Jurkat, Clone E6-1 (cell line): ENCODE measurements at regions not wholly inside any gene's neighbourhood (a gene's known extent, or its start where the extent isn't known, plus 50 kb on each side); places are given as distances from the start of the nearest gene placed in this dataset.
"Not testable (repeated sequence)": the region's sequence is repeated elsewhere in the genome, so short reads cannot be mapped to it uniquely, and the experiment has no call there.

Experiments used
- DNase-seq: peaks from one replicate; pipeline ENCODE4 v3.0.0-alpha.2; 2011; ENCODE audit warnings: low read depth, low spot score
- H3K4me3 ChIP-seq: 2 replicates; pipeline ENCODE4 v1.5.1; 2011; ENCODE audit warnings: mild to moderate bottlenecking, low read length, control low read depth, moderate library complexity

DNA sequence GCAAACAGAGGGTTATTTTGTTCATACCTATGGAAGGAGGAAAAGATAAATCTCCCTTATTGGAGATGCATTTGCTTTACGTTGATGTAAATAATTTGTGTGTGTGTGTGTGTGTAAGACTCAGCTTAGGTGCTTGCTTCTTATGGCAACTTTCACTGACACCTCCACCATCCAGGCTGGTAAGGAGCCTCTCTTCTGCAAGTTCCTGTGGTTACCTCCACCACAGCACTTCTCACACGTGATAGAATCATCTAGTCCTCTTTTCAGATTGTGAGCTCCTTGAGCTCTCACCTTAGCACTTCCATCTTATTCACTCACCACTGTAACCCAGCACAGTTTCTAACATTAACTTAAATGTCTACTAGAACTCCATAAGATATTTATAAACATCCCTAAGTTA is 553.7 kb downstream of the FGF13 start:
- no peak overlapping the region for H3K4me3 ChIP-seq

DNA sequence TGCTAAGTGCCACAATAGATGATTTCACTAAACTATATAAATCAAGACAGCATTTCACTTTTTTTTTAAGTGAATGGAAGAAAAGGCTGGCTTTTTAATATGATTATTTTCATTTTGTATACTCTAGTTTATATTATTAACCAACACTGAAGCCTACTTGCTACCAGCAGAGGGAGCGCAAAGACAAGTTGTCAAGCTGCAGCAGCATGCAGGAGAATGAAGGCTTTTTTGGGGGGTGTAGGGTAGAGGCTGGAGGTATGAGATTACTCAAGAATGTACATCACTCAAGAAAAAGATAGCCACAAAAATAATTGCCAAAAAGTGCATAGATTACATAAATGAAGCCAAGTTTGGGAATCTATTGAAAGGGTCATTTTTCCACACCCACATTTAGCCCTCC is 519.5 kb downstream of the FGF13 start:
- H3K4me3 ChIP-seq = no peak overlapping the region
- DNase-seq = peak; percentile 20

More for the DNA sequence above, 553.7 kb downstream of the FGF13 start:
- no peak for DNase-seq

- H3K4me3 ChIP-seq = no peak overlapping the region
- DNase-seq = no peak
Observed at GRCh38 chrX:138229718-138230117, 481.8 kb downstream of the FGF13 start.

DNA sequence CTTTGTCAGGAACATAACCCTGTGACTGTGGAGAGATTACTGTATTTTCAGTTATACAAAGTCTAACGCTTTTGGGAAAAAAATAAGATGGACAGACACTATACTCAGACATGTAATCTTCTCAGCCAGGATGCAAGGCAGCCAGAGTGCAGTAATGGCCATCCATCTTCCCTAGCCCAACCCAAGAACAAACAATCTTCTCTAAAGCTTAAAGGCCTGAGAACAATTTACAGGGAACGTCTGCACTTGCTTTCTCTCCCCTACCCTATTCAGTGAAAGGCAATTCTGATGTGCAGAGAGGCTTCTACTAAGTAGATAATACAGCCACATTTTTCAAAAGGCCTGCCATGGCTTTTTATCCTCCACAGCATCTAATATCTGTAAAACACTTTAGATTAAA is 471.3 kb downstream of the FGF13 start:
- H3K4me3 ChIP-seq = no peak overlapping the region
- DNase-seq = no peak

- no peak for DNase-seq
- H3K4me3 ChIP-seq = no peak overlapping the region
Observed at GRCh38 chrX:138254001-138254400, 457.5 kb downstream of the FGF13 start.

GRCh38 chrX:138255373-138255772 is 456.1 kb downstream of the FGF13 start:
- DNase-seq = no peak
- H3K4me3 ChIP-seq = no peak overlapping the region

GRCh38 chrX:138264095-138264494 is 447.4 kb downstream of the FGF13 start:
- not testable (repeated sequence) for H3K4me3 ChIP-seq, DNase-seq

GRCh38 chrX:138270931-138271330 is 440.6 kb downstream of the FGF13 start:
- no peak overlapping the region for H3K4me3 ChIP-seq
- DNase-seq = no peak

DNA sequence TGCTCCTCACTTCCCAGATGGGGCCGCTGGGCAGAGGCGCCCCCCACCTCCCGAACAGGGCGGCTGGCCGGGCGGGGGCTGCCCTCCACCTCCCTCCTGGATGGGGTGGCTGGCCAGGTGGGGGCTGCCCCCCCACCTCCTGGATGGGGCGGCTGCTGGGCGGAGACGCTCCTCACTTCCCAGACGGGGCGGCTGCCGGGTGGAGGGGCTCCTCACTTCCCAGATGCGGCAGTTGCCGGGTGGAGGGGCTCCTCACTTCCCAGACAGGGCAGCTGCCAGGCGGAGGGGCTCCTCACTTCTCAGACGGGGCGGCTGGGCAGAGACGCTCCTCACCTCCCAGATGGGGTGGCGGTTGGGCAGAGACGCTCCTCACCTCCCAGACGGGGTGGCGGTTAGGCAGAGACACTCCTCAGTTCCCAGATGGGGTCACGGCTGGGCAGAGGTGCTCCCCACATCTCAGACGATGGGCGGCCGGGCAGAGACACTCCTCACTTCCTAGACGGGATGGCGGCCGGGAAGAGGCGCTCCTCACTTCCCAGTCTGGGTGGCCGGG is 428.8 kb downstream of the FGF13 start:
- H3K4me3 ChIP-seq = not testable (repeated sequence)

GRCh38 chrX:138287205-138287877 is 424.2 kb downstream of the FGF13 start:
- DNase-seq = no peak
- no peak overlapping the region for H3K4me3 ChIP-seq

More for the DNA sequence above, 428.8 kb downstream of the FGF13 start:
- DNase-seq = not testable (repeated sequence)

- no peak overlapping the region for H3K4me3 ChIP-seq
Observed at GRCh38 chrX:138294951-138295350, 416.6 kb downstream of the FGF13 start.

DNA sequence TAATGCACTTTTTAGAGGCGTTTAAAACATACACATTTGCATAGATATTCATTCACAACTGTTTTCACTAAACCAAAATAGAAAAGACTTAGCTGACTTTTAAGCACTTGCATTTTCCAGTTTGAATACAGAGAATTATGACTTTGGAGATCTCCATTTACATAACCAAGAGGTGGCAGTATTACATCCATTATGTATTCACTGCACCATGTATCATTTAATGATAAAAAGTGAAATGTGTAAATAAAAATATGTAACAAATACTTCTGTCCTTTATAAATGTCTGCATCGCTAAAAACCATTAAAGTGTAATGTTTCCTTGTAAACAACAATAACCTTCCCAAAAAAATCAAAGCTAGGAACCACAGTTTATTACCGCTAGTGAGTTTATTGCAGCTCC is 413.2 kb downstream of the FGF13 start:
- H3K4me3 ChIP-seq = no peak overlapping the region
- no peak for DNase-seq

More at GRCh38 chrX:138294951-138295350, 416.6 kb downstream of the FGF13 start:
- no peak for DNase-seq

- no peak for DNase-seq
- H3K4me3 ChIP-seq = no peak overlapping the region
Observed at GRCh38 chrX:138345801-138346200, 365.7 kb downstream of the FGF13 start.

- DNase-seq = no peak
- no peak overlapping the region for H3K4me3 ChIP-seq
Observed at GRCh38 chrX:138349351-138349750, 362.2 kb downstream of the FGF13 start.

- no peak overlapping the region for H3K4me3 ChIP-seq
- no peak for DNase-seq
Observed at GRCh38 chrX:138378876-138379275, 332.6 kb downstream of the FGF13 start.

DNA sequence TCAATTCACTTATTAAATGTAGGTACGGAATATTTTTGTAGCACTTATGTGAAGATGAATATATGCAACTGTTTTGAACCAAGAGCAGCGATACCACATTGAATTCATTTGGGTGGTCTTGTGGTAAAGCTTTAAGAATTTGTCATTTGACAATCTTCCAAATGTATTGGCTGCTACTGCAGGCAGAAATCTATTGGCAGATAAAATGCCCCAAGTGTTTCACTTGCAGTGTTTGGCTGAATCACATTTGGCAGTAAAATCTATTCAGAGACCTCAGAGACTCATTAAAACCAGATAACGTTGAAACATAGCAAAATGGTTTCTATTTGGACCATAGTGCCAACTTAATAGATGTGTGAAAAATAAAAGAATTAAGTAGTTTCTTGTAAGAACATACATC is 303.4 kb downstream of the FGF13 start:
- no peak overlapping the region for H3K4me3 ChIP-seq
- DNase-seq = no peak

DNA sequence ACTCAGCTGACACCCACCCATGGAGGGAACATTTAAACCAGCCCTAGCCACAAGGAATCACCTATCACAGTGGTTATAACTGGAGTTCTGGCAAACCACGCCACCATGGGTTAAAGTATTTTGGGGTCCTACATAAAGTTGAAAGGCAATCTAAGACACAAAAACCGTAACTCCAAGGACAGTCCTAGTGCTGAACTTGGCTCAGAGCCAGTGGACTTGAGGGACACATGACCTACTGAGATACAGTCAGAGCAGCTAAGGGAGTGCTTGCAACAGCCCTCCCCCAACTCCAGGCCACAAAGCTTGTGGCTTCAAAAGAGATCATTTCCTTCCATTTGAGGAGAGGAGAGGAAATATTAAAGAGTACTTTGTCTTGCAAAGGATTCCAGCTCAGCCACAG is 300.5 kb downstream of the FGF13 start:
- DNase-seq = no peak
- H3K4me3 ChIP-seq = no peak overlapping the region
